Neural cell (in vitro differentiated cells): ENCODE measurements at regions not wholly inside any gene's neighbourhood (a gene's known extent, or its start where the extent isn't known, plus 50 kb on each side); places are given as distances from the start of the nearest gene placed in this dataset.

Source experiments
- CTCF ChIP-seq: fragments of 450-650 bp; IDR thresholded peaks from 2 replicates; pipeline ENCODE4 v1.5.1; 2014; ENCODE audit warnings: antibody characterized with exemption, mild to moderate bottlenecking, moderate library complexity; ENCODE audit not compliant: poor library complexity, severe bottlenecking
- EZH2 ChIP-seq: fragments of 200-600, 300-800 bp; shearing (Covaris generic), sonication (generic); IDR thresholded peaks from 2 replicates; pipeline ENCODE4 v1.6.1; 2014; ENCODE audit warnings: antibody characterized with exemption, low read length, borderline replicate concordance, mild to moderate bottlenecking; ENCODE audit not compliant: insufficient read depth, poor library complexity, severe bottlenecking
- TAF1 ChIP-seq: IDR thresholded peaks from 2 replicates; pipeline ENCODE4 v1.6.1; 2012; ENCODE audit warnings: low read depth

- TF ChIP-seq CTCF (no peak), TAF1 (no peak), EZH2 (no peak)
Observed at GRCh38 chr6:125533710-125534397, 215.6 kb upstream of the HEY2 start.
